Right kidney (tissue), 1 donor: ENCODE measurements at regions not wholly inside any gene's neighbourhood (a gene's known extent, or its start where the extent isn't known, plus 50 kb on each side); places are given as distances from the start of the nearest gene placed in this dataset.
"Not testable (repeated sequence)": the region's sequence is repeated elsewhere in the genome, so short reads cannot be mapped to it uniquely, and the experiment has no call there.

Experiments
- DNase-seq: peaks from one replicate; pipeline ENCODE4 v3.0.0-alpha.2; 2016

DNA sequence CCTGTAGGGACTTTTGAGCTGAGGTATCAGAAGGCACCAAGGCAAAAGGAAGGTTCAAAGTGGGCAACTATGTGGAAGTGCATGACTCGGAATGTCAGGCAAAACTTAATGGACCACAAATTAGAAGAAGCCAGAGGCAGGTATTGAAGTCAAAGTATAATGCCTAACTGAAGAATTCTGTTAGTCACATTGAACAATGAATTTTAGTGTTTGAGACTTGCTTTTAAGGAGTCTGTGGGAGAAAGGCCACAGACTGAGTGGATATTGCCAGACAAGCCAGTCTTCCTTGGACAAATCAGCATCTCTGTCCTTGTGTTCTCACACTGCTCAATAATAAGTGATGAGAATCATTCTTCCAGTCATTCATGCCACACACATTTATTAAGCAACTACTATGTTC is 498.9 kb downstream of the STK39 start:
- DNase-seq: no peak

DNA sequence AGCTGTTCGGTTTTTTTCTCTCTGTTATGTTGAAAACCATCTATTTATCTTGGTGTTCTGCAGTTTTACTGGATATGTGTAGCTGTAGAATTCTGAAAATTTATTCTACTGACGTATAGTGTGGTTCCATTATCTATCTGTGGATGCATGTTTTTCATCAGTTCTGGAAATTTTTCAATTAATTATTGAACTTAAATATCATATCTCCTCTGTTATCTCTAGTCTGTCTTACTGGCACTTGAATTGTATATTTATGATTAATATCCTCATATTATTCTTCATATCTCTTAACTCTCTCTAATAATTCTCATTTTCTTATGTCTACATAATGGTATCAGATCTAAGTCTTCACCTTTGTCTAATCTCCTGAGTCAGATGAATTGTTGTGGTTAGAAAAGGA is 501.7 kb downstream of the STK39 start:
- no peak for DNase-seq

DNA sequence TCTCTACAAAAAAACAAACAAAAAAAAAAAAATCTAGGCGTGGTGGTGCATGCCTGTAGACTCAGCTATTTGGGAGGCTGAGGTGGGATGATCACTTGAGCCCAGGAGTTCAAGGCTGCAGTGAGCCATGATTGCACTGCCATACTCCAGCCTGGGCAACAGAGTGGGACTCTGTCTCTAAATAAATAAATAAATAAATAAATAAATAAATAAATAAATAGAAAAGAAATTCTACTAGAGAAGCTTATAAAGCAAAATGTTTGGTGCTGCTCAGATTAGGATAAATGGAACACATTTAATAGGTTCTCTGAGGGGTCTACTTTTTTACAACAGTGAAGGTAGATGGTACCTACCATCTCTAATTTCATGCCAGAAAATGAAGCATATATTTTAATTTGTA is 507.5 kb downstream of the STK39 start:
- DNase-seq: not testable (repeated sequence)

DNA sequence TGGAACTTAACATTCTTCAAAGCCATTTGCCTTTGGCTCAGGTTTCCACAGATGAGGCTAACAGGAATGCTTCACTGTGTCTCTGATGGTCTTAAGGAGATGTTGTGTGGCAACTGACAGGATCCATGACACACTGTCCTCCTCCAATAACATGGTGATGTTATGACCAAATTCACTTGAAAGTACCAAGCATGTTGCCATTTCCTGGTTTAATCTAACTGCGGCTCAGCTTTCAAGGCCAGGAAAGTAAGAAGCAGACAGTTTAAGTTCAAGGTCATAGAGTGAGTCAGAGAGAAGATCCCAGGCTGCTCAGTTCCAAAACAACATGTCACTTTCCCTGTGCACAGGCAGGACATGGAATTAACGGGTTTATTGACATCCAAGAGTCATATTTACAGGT is 513.6 kb downstream of the STK39 start:
- DNase-seq: no peak

DNA sequence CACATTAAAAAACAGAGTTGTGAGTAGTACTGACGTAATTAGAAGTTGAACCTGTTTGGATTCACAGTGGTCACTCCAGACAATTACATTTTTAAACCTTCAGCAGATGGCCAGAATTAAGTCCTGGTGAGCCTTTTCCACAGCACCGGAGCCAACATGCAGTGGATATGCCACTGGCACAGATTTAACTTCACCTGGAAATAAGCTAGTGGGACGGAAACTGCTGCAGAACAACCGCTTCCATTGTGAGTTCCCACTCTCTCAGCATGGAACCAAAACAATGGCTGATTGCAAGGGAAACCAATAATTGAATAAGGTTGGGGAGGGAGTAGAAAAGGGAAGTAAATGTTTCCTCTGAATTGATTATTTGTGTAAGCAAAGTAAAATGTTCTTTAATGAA is 515.1 kb downstream of the STK39 start:
- no peak for DNase-seq

DNA sequence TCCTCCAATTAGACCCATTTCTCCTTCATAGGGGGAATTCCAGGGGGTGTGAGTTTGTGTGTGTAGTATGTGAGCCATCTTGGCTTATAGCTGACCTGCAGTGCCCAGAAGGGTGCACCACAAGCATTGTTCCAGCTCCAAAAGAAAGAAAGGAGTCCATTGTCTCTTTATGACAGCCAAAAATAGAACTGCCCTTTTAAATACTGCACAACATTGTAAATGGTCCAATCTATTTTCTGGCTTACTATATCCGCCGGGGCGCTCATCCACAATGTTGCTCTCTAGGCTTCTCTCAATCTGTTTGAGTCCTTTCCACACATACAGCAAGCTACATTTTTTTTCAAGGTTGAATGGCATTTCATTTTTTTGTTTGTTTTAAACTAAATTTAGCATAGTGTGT is 517.5 kb downstream of the STK39 start:
- DNase-seq: no peak

DNA sequence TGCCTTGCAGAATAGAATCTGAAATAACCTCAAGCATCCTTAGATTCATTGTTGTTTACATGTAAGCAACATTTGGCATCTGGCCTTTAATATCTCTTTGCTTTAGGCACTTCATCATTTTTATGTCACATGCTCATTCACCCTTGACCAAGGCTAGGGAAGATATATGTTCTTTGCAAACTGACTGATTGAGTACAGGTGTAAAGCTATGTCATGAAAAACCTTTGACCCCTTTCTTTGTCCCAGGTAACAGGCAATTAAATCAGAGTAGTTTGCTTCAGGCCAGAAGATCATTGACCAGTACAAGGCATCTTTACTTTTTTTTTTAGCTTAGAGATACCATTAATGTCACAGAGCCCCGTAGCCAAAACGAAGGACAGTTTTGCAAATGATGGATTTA is 520.6 kb downstream of the STK39 start:
- DNase-seq: no peak

DNA sequence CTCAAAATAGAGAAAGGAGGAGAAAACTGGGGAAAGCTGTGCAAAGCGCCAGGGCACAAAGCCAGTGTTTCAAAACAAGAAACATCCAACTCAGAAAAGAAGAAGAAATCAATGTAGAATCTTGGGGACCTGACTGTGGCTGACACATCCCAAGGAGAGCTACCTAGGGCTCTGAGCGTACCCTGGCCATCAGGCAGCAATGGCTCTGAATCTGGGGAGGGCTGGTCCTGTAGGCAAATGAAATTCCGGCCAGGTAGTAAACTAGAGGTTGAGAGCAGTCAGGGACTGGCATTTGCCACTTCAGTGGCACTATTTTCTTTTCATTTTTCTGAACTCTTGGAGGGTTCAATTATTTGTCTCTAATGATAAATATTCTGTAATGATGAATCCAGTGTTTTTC is 525.8 kb downstream of the STK39 start:
- no peak for DNase-seq

DNA sequence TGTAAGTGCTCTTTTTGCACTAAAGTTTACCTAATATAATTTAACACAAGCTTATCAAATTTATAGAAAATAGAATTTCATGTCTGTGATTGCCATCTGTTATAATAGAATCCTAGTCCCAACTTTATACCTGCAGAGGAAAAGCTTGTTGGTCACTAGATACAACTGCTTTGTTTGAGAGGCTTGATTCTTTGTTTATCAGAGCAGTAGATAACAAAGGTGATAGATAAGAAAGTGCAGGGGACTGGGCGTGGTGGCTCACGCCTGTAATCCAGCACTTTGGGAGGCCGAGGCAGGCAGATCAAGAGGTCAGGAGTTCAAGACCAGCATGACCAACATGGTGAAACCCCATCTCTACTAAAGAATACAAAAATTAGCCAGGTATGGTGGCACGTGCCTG is 528.0 kb downstream of the STK39 start:
- no peak for DNase-seq

DNA sequence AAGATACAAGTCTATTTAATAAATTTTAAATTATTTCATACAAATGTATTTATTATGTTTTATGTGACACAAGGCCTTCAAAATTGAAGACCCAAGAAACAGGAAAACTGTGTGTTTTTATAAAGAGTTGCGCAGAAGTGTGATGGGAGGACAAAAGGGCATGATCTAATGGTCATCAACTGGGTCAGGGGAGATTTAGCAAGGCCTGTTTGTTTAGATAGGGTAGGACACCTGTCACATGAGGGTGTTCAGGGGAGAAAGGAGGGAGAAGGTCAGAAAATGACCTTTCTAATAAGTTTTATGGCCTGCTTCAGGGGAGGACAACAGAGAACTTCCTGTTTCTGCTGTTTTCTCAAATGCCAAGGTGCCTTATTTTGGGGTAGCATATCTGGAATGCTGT is 528.8 kb downstream of the STK39 start:
- DNase-seq: no peak

DNA sequence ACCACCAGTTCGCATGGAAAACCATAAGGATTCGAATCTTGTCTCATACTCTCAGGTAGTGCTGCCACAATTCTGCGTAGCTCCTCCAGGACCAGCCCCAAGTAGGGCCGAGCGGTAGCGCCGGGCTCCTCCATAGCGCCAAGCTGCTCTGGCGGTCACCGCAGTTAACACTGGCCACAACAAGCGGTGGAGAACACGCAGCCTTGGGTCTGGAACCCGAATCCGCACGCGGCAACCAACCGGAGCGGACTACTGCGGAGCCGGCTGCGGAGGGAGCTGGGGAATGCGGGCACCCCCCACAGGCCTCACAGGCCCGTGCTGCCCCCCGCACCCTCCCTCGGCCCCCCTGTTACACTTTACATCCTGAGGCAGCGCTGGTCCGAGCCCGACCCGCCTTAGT is 531.5 kb downstream of the STK39 start:
- DNase-seq: no peak

DNA sequence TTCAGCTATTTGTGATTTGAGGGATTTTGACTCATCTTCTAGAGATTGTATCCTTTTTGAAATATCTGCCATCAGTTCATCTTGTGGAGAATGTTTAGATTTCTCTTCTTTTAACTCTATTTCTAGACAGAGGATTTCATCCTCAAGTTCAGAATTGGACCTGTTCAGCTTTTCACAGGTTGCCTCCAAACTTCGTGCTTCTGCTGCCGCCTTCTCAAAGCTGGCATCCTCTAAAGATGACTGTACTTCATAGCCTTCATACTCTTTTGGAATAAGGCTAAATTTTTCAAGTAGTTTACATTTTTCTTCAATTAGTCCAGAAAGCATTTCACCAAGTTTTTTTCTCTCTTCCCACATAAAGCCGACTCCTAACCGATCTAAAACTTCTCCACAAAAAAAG is 531.9 kb downstream of the STK39 start:
- DNase-seq: not testable (repeated sequence)

DNA sequence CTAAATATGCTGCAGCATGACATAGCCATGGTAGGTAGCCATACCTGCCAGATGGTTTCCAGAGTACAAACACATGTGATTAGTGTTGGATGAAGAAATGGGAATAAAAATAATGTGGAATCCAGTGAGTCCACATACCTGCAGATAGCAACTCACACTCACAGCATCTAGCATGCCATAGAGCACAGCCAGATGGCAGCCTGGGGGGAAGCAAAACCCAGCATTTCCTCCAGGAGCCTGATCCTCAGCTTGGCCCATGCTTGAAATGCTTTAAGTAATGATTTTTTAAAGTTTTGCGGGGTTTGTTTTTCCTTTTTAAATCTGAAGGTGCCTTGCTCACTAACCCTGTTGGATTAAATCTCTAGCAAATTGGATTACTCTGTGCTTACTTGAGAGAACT is 535.1 kb downstream of the STK39 start:
- DNase-seq: no peak

DNA sequence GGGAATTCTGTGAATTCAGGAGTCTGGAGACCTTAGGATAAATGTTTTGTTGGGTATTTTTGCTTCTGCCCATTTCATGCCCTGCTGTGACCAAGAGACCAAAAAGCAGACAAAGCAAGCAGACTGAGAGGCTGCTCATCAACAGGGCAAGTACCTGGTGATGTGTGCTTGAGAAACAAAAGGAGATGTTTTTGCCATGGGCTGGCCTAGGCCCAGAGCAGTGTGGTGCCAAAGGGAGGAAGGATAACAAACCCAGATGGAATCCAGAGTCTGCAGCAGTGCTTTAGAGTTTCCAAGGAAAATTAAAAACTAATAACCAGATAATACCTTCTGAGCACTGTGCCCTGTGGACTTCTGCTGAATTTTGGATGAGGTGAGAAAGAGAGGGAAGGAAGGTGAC is 538.4 kb downstream of the STK39 start:
- no peak for DNase-seq

DNA sequence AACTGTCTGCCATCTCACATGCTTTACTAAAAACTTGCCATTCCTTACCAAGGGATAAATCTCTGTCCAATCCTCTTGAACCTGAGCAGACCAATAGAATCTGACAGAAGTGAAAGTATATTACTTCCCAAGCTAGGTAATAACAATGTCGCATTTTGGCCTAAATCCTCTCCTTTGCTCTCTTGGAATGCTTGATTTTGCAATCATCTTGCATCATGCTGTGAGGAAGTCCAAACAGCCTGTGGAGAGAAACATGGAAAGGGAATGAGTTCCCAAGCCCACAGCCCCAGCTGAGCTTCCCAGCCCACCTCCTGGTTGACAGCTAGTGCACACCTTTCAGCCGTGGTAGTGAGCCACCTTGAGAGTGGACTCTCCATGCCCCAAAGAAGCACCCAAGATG is 540.6 kb downstream of the STK39 start:
- DNase-seq: no peak

DNA sequence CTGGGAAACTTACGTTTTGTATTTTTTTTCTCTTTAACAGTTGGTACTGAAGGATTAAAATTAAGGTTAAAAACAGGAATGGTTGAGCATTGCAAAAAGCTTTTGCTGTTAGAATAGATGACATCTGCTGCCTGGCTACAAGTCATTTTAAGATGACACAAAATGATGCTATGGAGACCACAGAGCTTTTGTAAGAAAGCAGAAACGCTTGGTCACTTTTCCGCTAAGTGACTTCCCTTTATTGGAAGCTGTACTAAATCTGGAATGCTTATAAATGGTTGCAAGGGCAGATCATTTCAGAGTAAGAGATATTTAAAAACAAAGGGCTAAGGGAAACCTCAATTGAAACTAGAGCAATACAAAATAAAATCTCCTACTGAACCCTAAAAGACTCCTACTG is 544.0 kb downstream of the STK39 start:
- DNase-seq: no peak

DNA sequence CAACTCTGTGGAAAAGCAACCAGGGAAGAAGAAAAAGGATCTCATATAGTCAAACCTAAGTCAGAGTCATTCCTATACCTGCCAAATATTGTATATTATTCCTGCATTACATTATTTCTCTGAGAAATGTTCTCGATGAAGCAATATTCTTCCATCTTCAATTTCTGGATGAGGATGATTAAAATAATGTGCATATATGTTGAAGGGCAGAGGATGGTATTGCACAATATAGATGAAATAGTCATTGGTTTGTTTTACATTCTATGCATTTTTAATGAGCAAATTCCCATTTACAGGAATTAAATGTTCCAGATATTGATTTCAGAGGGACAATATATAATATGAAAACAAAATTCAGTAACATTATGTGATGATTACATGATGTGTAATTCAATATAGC is 545.2 kb downstream of the STK39 start:
- no peak for DNase-seq

DNA sequence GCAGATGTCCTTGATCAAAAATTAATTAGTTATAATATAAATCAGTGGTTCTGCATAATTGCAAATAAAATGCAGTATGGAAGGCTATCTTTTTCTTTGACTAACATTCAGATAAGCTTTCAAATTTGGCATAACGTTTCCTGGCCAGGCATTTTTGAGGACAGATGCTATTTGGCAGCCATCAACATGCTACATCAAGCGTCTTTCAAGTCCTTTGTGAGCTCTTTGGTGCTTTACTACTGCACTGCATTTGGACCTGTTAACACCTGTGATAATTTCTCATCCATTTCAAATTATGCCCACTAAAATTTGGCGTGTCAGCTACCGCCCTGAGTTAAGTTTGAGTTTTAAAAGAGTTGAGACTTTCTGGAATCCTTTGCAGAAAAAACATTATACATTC is 545.7 kb downstream of the STK39 start:
- DNase-seq: no peak

DNA sequence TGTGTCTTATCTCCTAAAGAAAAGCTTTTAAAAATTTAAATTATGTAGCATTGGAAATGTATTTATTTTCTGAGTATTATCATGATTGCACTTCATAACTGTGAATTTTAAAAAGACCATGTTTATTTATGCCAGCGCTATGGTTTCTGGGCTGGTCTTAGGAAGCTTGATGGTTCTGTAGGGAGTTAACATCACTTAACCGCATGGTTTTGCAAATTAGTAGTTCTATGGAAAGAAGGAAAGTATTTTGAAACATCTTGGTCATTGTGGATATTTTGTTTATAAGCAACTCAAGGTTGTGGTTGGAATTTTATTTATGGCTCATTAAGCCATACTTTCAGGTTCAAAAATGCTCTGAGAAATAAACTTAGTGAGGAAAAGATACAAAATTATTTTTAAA is 549.4 kb downstream of the STK39 start:
- no peak for DNase-seq

DNA sequence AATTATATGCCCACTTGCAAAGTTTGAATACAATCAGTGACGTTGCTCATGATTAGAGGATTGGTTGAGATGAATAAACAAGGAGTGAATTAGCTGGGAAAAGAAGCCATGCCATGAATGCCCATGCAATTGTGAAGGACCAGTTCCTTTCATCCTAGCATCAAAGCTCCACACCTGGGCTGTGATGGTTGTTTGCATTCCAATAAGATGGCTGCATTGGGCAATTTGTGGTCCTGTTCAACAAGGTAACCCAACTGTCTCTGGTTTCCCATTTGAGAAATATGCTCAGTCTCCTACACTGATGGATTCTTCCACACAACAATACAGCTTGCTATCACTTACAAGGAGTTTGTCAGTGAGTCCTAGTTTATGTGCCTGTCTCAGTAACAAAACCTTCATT is 550.2 kb downstream of the STK39 start:
- no peak for DNase-seq

DNA sequence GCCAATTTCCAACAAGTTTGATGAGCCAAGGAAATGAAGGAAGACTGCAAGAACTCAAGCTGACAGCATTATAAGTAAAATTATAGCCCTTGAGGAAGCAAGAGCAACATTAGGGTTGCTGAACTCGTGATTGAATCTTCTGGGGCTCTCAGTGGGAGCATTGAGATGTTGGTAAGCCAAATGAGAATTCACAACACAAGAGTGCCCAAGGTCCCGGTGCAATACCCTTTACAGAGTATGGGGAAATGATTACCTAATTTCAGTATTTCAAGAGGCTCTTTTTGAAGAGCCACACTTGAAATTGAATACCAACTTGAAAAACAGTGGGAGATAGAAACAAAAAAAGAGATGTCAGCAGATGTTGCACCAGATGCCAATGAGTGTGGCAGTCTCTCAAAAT is 554.5 kb downstream of the STK39 start:
- DNase-seq: no peak

DNA sequence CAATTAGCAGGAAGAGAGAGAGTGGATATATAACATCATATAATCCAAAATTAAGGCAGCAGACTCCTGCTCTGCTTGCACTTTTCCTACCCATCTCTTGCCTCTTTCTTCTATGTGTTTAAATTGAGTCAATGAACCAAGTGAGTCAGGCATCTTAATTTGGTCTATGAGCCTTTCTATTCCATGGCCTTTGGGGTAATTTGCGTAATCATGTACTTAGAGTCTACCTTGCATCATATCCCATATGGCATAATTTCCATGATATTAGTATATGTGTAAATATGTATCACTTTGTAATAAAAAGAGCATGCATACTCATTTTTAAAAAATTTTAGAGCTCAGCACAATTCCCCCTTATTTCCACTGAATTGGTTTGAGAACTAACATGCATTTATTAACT is 555.2 kb downstream of the STK39 start:
- DNase-seq: no peak

DNA sequence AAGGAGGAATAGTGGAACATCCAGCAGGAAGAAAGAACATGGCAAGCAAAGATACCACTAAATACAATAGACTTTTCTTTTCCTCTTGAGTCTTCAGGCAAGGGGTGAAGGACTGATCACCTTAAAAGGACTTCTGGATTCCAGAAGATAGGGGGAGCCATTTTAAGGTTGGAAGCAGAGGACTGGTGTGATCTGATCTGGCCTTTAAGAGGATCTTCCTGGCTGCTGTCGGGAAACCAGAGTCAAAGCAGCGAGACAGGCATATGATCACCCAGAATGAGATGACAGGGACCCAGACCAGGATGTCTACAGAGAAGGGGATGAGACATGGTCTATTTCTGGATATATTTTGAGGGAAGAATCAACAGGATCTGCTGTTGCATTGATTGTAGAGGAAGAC is 558.0 kb downstream of the STK39 start:
- DNase-seq: no peak

DNA sequence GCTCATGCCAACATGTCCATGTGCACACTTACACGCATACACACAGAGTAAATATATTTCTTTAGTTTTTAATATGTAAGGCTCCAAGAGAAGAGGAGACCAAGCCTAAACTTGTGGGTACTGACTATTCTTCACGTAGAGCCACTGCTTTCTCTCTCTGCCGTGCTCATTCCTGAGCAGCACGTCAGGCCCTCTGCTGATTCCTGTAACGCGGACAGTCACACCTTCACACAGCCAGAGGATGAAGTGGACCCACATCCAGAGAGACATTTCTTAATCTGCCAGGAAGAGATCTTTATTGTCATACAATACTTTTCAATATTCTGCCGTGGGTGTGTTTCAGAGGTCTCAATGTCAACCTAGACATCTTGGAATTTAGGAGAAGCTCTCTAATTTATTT is 560.7 kb downstream of the STK39 start:
- DNase-seq: no peak

DNA sequence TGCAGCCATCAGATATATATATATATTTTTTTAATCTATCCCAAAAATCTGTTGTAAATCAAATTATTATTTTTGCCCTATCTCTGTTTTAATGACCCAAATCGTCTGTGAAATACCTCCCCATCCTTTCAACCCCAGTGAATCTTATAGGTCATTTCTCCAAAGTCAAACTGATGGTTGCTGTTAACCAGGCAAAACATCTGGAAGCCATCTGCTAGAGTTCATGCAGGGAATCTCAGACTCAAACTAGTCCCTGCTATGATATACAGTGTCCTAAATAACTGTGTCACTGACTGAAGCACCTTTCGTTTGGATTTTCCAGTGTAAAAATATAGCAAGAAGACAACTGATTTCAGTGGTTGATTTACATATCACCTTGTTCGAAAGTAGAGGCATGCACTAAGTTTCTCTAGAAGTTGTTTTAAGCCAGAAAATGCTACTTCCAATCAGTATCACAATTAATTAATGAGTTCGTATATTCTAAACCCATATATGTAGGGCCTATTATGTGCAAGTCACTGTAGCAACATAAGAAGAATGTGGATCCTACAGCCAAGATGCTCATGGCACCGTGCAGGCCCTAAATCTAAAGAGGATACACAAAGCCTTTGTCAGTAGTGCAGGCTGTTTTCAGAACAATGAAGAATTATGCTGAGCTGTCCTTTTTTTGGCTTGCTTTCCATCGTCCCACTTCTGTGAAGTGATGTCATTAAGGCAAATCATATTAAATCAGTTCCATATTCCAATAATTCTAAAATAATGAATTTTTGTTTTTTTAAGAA is 566.0 kb downstream of the STK39 start:
- DNase-seq: no peak
